Activated T-helper 1 cell treated with anti-CD3 and anti-CD28 coated beads, Interleukin-2, amount 50 U/mL, for 16 hours (primary cell): ENCODE measurements at regions not wholly inside any gene's neighbourhood (a gene's known extent, or its start where the extent isn't known, plus 50 kb on each side); places are given as distances from the start of the nearest gene placed in this dataset.

Experiments
- DNase-seq, 2 donors: peaks; one replicate each; pipeline ENCODE4 v3.0.0-alpha.2; 2020; ENCODE audit warnings: low read depth in 1 of 2, low spot score in 1 of 2

DNA sequence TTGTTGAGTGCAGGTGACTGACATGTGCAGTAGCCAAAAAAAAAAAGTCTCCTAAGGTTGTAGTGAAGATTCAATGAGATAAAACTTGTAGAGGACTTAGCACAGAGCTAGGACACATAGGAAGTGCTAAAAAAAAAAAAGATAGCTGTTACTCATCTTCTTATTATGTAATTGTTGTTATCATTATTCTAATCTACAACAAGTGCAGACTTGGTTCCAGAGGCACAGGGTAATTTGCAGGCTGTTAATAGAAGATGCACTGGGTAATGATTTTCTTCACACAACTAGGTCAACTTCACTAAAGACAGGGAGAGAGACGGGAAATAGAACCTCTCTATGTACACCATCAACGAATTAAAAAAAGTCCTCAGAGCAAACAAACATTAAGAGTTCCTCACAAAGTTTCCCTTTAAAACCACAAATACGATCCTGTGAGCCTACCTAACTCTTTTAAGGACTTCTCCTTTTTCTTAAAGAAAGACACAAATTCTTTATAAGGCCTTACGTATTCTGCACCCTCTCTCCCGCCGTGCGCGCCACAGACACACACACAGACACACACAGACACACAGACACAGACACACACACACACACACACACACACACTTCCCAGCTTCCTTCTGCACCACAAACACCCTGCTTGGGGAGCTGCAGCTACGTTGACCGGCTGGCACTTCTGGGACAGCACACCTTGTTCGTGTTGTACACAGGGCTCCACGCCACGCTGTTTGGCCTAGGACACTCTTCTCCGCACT lies 49.8 kb upstream of the GADD45A start:
- DNase-seq = no peak
